Muscle layer of duodenum (tissue), 2 donors: ENCODE measurements at regions not wholly inside any gene's neighbourhood (a gene's known extent, or its start where the extent isn't known, plus 50 kb on each side); places are given as distances from the start of the nearest gene placed in this dataset.

Experiments used
- H3K27ac ChIP-seq: one replicate; pipeline ENCODE4 v1.7.0; 2013; ENCODE audit warnings: mild to moderate bottlenecking, low read length
- H3K27me3 ChIP-seq: one replicate; pipeline ENCODE4 v1.7.0; 2013; ENCODE audit warnings: low read depth, mild to moderate bottlenecking, control low read depth, low read length
- H3K36me3 ChIP-seq, 2 donors: one replicate each; pipeline ENCODE4 v1.7.0; 2013; ENCODE audit warnings: low read length in 2 of 2, control low read depth in 1 of 2, mild to moderate bottlenecking in 1 of 2; ENCODE audit not compliant: insufficient read depth in 2 of 2, control insufficient read depth in 1 of 2
- H3K4me1 ChIP-seq, 2 donors: one replicate each; pipeline ENCODE4 v1.7.0; 2013; ENCODE audit warnings: low read length in 2 of 2, mild to moderate bottlenecking in 2 of 2, control low read depth in 1 of 2, moderate library complexity in 1 of 2; ENCODE audit not compliant: insufficient read depth in 2 of 2, control insufficient read depth in 1 of 2
- H3K4me3 ChIP-seq, 2 donors: one replicate each; pipeline ENCODE4 v1.7.0; 2013; ENCODE audit warnings: low read length in 2 of 2, low read depth in 1 of 2, mild to moderate bottlenecking in 1 of 2
- H3K9me3 ChIP-seq, 2 donors: one replicate each; pipeline ENCODE4 v1.7.0; 2013; ENCODE audit warnings: low read length in 2 of 2, control low read depth in 1 of 2, mild to moderate bottlenecking in 1 of 2; ENCODE audit not compliant: control insufficient read depth in 1 of 2
- donor health status: healthy.

GRCh38 chr2:220090050-220090449, 462.6 kb downstream of the SLC4A3 start:
- H3K4me3 ChIP-seq, result no peak overlapping the region
- H3K27ac ChIP-seq, result no peak overlapping the region
- H3K36me3 ChIP-seq, result no peaks in the 10 kb centered on the region
- no peaks in the 10 kb centered on the region for H3K9me3 ChIP-seq
- H3K4me1 ChIP-seq, result no peaks in the 10 kb centered on the region
- H3K27me3 ChIP-seq, result no peaks in the 10 kb centered on the region

DNA sequence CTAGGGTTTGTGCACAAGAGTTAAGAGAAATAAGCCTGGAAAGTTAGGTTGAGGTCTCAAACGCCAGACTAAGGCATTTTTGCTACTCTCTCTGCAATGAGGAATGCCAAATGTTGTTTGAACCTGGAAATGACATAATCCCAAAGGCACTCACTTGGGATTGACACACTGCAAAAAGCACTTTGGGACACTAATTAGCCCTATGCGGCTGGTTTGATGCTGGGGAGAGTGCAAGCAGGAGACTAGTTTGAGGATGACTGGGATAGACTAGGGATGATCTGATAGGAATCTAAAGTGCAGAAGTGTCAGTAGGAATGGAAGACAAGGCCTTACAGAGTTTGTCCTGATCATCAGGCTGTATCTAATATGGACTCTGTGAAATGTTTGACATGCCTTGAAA, 469.0 kb downstream of the SLC4A3 start:
- no peaks in the 10 kb centered on the region for H3K4me1 ChIP-seq
- H3K27me3 ChIP-seq, result no peaks in the 10 kb centered on the region
- no peak overlapping the region for H3K27ac ChIP-seq
- H3K4me3 ChIP-seq, result no peak overlapping the region
- H3K36me3 ChIP-seq, result no peaks in the 10 kb centered on the region
- no peaks in the 10 kb centered on the region for H3K9me3 ChIP-seq

DNA sequence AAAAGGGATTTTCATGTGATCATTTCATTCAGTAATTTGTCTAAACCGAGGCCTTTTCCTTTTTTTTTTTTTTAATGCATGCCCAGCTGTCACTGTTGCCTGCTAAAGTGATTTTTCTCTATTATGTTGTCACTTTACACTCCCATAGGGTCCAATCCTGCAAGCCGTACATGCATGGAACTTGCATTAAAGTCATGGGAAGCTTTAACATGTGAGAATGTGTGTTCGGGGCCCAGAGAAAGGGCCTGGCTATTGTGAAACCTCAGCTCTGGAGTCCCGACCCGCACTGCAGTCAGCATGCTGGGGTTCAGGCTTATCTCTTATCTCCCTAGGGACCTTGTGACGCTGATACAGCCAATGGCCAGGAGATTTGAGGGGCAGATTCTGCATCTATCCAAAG, 474.6 kb downstream of the SLC4A3 start:
- no peak overlapping the region for H3K4me3 ChIP-seq
- no peak overlapping the region for H3K27ac ChIP-seq
- H3K36me3 ChIP-seq, result no peaks in the 10 kb centered on the region
- no peaks in the 10 kb centered on the region for H3K4me1 ChIP-seq
- no peaks in the 10 kb centered on the region for H3K9me3 ChIP-seq
- no peaks in the 10 kb centered on the region for H3K27me3 ChIP-seq

- Histone ChIP-seq H3K9me3 (no peaks in the 10 kb centered on the region), H3K36me3 (no peaks in the 10 kb centered on the region), H3K27me3 (no peaks in the 10 kb centered on the region), H3K4me1 (no peaks in the 10 kb centered on the region), H3K4me3 (no peak overlapping the region), H3K27ac (no peak overlapping the region)
Measured at GRCh38 chr2:220103596-220103995, 476.2 kb downstream of the SLC4A3 start.

DNA sequence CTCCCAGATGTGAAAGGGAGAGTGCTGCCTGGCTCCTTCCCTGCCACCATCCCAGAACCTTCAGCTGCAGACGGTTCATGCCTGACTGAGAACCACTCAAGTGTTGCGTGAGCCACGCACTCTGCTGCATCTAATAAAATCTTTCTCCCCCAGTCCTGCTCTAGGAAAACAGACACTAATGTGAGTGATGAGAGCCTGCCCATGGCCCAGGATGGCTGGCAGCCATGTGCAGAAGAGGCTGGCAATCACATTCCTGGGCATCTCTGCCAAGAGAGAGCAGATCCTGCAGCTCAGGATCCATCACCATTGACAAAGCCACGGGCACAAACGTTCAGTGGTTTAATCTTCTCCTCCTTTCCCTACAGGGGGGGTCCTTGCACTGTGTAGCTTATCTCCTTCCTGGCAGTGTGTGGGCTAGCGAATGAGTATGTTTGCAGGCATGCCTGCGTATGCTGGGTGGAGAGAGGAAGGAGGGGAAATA, 477.5 kb downstream of the SLC4A3 start:
- Histone ChIP-seq H3K27me3 (no peaks in the 10 kb centered on the region), H3K4me1 (no peaks in the 10 kb centered on the region), H3K27ac (no peak overlapping the region), H3K4me3 (no peak overlapping the region), H3K36me3 (no peaks in the 10 kb centered on the region), H3K9me3 (no peaks in the 10 kb centered on the region)

DNA sequence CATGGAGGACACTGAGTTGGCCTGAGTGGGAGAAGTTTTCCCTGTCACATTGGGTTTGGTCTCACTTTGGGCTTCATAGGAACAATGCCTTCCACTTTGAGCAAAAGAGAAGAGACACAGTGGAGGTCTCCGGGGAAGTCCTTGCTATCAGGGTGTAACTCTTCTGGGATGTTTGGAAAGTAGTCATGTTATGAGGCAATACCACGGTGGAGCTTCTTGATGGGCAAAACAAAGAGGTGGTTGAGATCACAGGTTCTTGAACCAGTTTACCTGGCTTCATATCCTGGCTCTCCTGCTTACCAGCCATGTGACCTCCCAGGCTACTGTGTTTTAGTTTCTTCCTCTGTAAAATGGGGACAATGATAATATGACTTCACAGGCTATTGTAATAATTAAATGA, 478.6 kb downstream of the SLC4A3 start:
- Histone ChIP-seq H3K4me3 (no peak overlapping the region), H3K27ac (no peak overlapping the region), H3K27me3 (no peaks in the 10 kb centered on the region), H3K9me3 (no peaks in the 10 kb centered on the region), H3K4me1 (no peaks in the 10 kb centered on the region), H3K36me3 (no peaks in the 10 kb centered on the region)

- Histone ChIP-seq H3K27ac (no peak overlapping the region), H3K36me3 (no peaks in the 10 kb centered on the region), H3K9me3 (no peaks in the 10 kb centered on the region), H3K4me1 (no peaks in the 10 kb centered on the region), H3K4me3 (no peak overlapping the region), H3K27me3 (no peaks in the 10 kb centered on the region)
Measured at GRCh38 chr2:220107380-220107791, 480.0 kb downstream of the SLC4A3 start.

DNA sequence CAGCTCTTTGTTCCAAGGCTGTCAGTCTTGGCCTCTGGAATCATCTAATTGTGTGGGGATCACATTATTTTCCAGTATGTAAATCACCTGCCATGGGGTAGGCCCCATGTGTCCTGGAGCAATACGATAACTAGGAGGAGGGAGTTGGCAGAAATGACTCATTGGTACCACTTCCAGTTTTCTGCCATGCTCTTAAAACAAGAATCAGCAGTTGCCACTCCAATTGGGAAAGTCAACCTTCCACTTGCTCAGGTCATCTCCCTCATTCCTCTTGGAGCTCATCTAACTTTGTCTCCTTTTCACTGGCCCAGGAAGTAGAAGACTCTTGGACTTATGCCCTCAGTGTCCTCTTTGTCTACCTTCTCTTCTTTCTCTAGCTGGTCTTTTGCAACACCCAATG, 487.0 kb downstream of the SLC4A3 start:
- Histone ChIP-seq H3K27ac (no peak overlapping the region), H3K9me3 (peaks cover 0 to 7% of the 10 kb centered on the region in 2 donors), H3K36me3 (no peaks in the 10 kb centered on the region), H3K4me1 (no peaks in the 10 kb centered on the region), H3K4me3 (no peak overlapping the region), H3K27me3 (no peaks in the 10 kb centered on the region)

GRCh38 chr2:220117025-220117424, 489.6 kb downstream of the SLC4A3 start:
- peaks cover 0 to 7% of the 10 kb centered on the region in 2 donors for H3K9me3 ChIP-seq
- no peaks in the 10 kb centered on the region for H3K27me3 ChIP-seq
- no peaks in the 10 kb centered on the region for H3K36me3 ChIP-seq
- H3K4me3 ChIP-seq, result no peak overlapping the region
- no peak overlapping the region for H3K27ac ChIP-seq
- no peaks in the 10 kb centered on the region for H3K4me1 ChIP-seq

DNA sequence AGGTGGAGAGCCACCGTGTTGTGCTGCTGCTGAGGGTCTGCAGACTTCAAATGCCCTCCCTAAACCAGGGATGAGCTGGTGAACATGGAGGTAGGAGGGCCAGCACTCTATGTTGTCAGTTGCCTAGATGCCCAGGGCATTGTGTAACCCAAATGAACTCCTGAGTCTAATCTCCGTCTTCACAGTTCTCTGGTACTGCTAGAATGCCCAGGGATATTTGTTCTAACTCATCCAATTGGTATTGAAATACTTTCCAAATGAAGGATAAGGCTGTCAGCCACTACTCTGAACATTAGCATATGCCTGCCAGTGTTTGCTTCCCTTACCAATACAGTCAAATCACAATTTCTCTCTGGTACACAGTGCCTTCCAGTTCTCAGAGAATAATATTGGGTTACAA, 492.6 kb downstream of the SLC4A3 start:
- Histone ChIP-seq H3K36me3 (no peaks in the 10 kb centered on the region), H3K27me3 (no peaks in the 10 kb centered on the region), H3K4me1 (no peaks in the 10 kb centered on the region), H3K4me3 (no peak overlapping the region), H3K9me3 (peaks cover 0 to 4% of the 10 kb centered on the region in 2 donors), H3K27ac (no peak overlapping the region)

- Histone ChIP-seq H3K4me3 (no peak overlapping the region), H3K27me3 (no peaks in the 10 kb centered on the region), H3K27ac (no peak overlapping the region), H3K36me3 (no peaks in the 10 kb centered on the region), H3K4me1 (no peaks in the 10 kb centered on the region), H3K9me3 (no peaks in the 10 kb centered on the region)
Measured at GRCh38 chr2:220123751-220124150, 496.3 kb downstream of the SLC4A3 start.

DNA sequence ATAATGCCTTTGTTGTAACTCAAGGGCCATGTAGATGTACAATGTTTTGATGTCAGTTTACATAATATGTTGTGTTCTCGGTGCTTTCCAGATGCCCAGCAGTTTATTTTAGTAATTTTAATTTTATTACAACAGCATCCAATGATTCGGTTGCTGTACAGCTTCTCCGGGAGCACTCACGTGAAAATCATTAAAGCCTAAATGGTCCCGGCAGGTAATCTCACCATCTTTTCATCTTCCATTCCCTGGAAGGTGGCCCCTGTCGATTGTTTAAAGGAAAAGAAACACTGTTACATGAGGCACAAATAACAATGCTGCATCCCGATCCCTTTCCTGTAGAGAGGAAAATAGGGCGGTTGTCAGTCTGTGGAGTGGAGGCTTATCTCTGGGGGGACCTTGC, 498.1 kb downstream of the SLC4A3 start:
- peaks cover 0 to under 1% of the 10 kb centered on the region in 2 donors for H3K9me3 ChIP-seq
- H3K4me1 ChIP-seq, result no peaks in the 10 kb centered on the region
- H3K4me3 ChIP-seq, result no peak overlapping the region
- H3K27ac ChIP-seq, result no peak overlapping the region
- no peaks in the 10 kb centered on the region for H3K36me3 ChIP-seq
- no peaks in the 10 kb centered on the region for H3K27me3 ChIP-seq
